GM10248 (cell line): ENCODE measurements at regions not wholly inside any gene's neighbourhood (a gene's known extent, or its start where the extent isn't known, plus 50 kb on each side); places are given as distances from the start of the nearest gene placed in this dataset.

Source experiments
- CTCF ChIA-PET: fragments of 300-600 bp; sonication (Branson Sonifier 250); formaldehyde crosslinking; extraction: SDS; loops from one replicate; lab custom pipeline; 2021; ENCODE audit warnings: antibody characterized with exemption; lab: Yijun Ruan, JAX
- POLR2A ChIA-PET: fragments of 350-650 bp; sonication (Branson Sonifier 250); formaldehyde crosslinking; extraction: SDS; loops from one replicate; lab custom pipeline; 2020; ENCODE audit warnings: antibody characterized with exemption; lab: Yijun Ruan, JAX
- DNase-seq: peaks from one replicate; pipeline ENCODE4 v3.0.0; 2012; ENCODE audit errors: extremely low spot score
- TF ChIP-seq, protein P1 (sequence below): IDR thresholded peaks from 2 replicates; pipeline ENCODE4 v1.5.1; 2012; ENCODE audit warnings: mild to moderate bottlenecking, low read depth; ENCODE audit errors: extremely low read depth, missing control alignments, control extremely low read depth

- CTCF ChIA-PET, result no interaction called here
- TF ChIP-seq, protein P1, sequence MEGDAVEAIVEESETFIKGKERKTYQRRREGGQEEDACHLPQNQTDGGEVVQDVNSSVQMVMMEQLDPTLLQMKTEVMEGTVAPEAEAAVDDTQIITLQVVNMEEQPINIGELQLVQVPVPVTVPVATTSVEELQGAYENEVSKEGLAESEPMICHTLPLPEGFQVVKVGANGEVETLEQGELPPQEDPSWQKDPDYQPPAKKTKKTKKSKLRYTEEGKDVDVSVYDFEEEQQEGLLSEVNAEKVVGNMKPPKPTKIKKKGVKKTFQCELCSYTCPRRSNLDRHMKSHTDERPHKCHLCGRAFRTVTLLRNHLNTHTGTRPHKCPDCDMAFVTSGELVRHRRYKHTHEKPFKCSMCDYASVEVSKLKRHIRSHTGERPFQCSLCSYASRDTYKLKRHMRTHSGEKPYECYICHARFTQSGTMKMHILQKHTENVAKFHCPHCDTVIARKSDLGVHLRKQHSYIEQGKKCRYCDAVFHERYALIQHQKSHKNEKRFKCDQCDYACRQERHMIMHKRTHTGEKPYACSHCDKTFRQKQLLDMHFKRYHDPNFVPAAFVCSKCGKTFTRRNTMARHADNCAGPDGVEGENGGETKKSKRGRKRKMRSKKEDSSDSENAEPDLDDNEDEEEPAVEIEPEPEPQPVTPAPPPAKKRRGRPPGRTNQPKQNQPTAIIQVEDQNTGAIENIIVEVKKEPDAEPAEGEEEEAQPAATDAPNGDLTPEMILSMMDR, result no peak
- POLR2A ChIA-PET, result no interaction called here
- DNase-seq, result no peak
Measured at GRCh38 chr6:1136415-1136774, 175.5 kb upstream of the FOXQ1 start.

DNA sequence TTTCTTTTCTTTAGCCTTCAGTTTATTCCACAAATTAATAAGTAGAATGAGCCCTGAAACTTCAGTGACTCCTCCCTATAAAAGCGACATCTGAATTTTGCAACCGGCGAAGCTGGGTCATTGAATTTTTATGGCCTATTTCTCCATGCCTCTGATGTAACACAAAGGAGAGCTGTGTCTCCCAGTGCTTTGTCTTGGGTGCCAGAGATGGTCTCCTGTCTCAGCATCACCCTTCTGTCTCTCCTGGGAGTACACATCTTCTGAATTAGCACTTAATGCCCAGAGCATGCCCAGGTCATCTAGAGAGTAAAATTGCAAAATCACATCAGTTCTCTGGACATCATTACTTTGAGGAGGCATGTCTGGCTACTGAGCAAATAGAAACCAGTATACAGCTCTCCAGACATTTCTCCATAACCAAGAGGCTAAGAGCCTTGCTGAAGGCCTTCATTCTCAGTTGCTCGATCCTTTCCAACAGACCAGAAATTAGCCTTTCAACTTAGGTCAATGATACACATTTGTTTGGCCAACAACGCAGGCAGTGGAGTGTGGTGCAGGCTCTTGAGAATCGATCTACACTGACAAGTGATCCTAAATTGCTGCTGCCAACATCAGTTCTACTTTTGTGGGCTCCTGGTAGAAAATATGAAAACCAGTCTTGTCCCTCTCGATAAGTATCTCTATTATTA, 176.0 kb upstream of the FOXQ1 start:
- DNase-seq, result no peak
- TF ChIP-seq, protein P1, result no peak
- ChIA-PET CTCF (interaction anchor here (1.1 kb wide), 1 partner anchor 224 kb away, joined by 3 read pairs; no protein-coding TSS in a partner anchor), POLR2A (no interaction called here)

GRCh38 chr6:1131285-1132079, 180.4 kb upstream of the FOXQ1 start:
- CTCF ChIA-PET, result interaction anchor here (1.7 to 2.8 kb wide), 2 partner anchors 11 to 19 kb away, joined by 5 to 6 read pairs; no protein-coding TSS in a partner anchor
- DNase-seq, result no peak
- TF ChIP-seq, protein P1, result no peak

DNA sequence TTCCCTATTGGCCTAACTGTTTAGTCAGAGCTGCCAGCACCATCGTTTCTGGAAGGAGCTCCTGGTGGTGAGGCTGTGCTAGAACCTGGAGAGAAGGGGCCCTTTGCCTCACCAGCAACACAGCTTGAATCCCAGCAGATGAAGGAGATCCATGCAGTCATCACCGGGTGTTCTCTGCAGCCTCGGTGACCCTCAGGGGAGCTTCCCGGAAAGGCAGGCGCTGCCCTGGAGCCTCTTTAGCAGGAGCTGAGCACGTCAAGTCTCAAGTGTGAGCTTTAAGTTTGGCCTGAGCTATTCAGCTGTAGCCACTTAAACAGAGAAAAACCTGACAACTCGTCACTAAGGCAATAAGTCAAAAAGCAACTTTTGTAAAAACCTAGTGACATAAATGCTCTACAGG, 181.2 kb upstream of the FOXQ1 start:
- ChIA-PET POLR2A (no interaction called here), CTCF (interaction anchor here (1.7 to 2.8 kb wide), 2 partner anchors 10 to 19 kb away, joined by 5 to 6 read pairs; no protein-coding TSS in a partner anchor)
- DNase-seq, result no peak
- TF ChIP-seq, protein P1, result no peak

More at GRCh38 chr6:1131285-1132079, 180.4 kb upstream of the FOXQ1 start:
- POLR2A ChIA-PET, result no interaction called here

DNA sequence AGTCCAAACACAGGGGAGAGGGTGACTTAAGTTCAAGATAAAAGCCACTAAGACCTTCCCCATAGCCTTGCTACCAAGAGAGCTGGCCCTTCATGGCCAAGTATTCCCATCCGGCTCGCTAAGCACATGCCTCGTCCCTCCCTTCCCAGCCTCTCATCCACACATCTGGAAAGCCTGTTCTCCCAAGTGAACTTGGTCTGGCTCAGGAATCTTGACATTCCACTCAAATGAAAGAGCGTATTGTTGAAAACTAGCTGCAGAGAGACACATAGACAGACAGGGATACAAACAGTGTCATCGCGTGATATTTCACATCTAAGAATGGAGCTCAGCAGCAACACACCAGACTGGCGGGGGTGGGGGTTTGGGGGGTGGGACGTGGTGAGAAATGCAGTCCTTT, 182.8 kb upstream of the FOXQ1 start:
- ChIA-PET POLR2A (no interaction called here), CTCF (interaction anchor here (1.6 to 2.8 kb wide), 2 partner anchors 8 to 14 kb away, joined by 6 read pairs; no protein-coding TSS in a partner anchor)
- DNase-seq, result no peak
- TF ChIP-seq, protein P1, result no peak

GRCh38 chr6:1127597-1128288, 184.2 kb upstream of the FOXQ1 start:
- ChIA-PET CTCF (no interaction called here), POLR2A (no interaction called here)
- TF ChIP-seq, protein P1, result no peak
- DNase-seq, result no peak
